BLaER1 (cell line): ENCODE measurements at regions not wholly inside any gene's neighbourhood (a gene's known extent, or its start where the extent isn't known, plus 50 kb on each side); places are given as distances from the start of the nearest gene placed in this dataset.

ENCODE experiments used
- H3K27ac ChIP-seq: shearing (Covaris generic); formaldehyde crosslinking; 2 replicates; pipeline ENCODE4 v1.8.1; 2022
- H3K27me3 ChIP-seq: shearing (Covaris generic); formaldehyde crosslinking; 2 replicates; pipeline ENCODE4 v1.8.1; 2022
- H3K36me3 ChIP-seq: shearing (Covaris generic); formaldehyde crosslinking; 2 replicates; pipeline ENCODE4 v1.8.1; 2022
- H3K4me1 ChIP-seq: shearing (Covaris generic); formaldehyde crosslinking; 2 replicates; pipeline ENCODE4 v1.8.1; 2022
- H3K4me2 ChIP-seq: shearing (Covaris generic); formaldehyde crosslinking; 2 replicates; pipeline ENCODE4 v1.8.1; 2022
- H3K4me3 ChIP-seq: shearing (Covaris generic); formaldehyde crosslinking; 2 replicates; pipeline ENCODE4 v1.8.1; 2022
- H3K9ac ChIP-seq: shearing (Covaris generic); formaldehyde crosslinking; 2 replicates; pipeline ENCODE4 v1.8.1; 2022
- H3K9me3 ChIP-seq: shearing (Covaris generic); formaldehyde crosslinking; 2 replicates; pipeline ENCODE4 v1.8.1; 2022
- H4K20me1 ChIP-seq: shearing (Covaris generic); formaldehyde crosslinking; 2 replicates; pipeline ENCODE4 v1.8.1; 2022
- Cebpa-rat ChIP-seq: shearing (Covaris generic); IDR thresholded peaks from 2 replicates; pipeline ENCODE4 v1.8.1; 2022

DNA sequence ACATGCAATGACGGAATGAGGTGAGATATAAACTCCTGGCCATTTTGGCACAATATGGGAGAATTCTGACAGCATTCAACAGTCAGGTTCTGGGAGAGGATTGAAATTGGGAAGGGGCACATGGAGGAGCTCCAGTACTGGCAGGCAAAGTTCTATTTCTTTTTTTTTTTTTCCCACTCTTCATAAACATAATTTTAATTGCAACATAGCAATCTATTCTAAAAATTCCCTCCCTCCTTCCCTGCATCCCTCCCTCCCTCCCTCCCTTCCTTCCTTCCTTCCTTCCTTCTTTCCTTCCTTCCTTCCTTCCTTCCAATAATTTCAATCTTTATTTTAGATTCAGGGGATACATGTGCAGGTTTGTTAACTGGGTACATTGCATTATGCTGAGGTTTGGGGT is 93.2 kb downstream of the PTCSC3 start:
- no peak overlapping the region for H3K9ac ChIP-seq
- H3K27me3 ChIP-seq: no peaks in the 10 kb centered on the region
- no peaks in the 10 kb centered on the region for H3K36me3 ChIP-seq
- no peak overlapping the region for H3K4me3 ChIP-seq
- TF ChIP-seq Cebpa-rat: no peak
- no peak overlapping the region for H3K27ac ChIP-seq
- H3K4me1 ChIP-seq: no peaks in the 10 kb centered on the region
- H4K20me1 ChIP-seq: no peaks in the 10 kb centered on the region
- H3K4me2 ChIP-seq: no peak overlapping the region
- no peaks in the 10 kb centered on the region for H3K9me3 ChIP-seq

DNA sequence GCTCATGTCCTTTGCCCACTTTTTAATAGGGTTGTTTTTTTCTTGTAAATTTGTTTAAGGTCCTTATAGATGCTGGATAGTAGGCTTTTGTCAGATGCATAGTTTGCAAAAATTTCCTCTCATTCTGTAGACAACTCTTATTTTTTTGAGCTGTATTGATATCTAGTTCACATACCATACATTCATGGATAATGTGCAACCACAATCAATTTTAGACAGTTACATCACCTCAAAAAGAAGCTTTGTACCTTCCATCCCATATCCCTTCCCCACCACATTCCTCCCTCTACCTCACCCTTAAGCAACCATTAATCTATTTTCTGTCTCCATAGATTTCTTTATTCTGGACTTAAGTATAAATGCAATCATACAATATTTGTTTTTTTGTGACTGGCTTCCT is 98.4 kb downstream of the PTCSC3 start:
- TF ChIP-seq Cebpa-rat: no peak
- Histone ChIP-seq H3K4me2 (no peak overlapping the region), H3K4me3 (no peak overlapping the region), H4K20me1 (no peaks in the 10 kb centered on the region), H3K27me3 (no peaks in the 10 kb centered on the region), H3K4me1 (peaks cover 14% of the 10 kb centered on the region), H3K9ac (no peak overlapping the region), H3K9me3 (no peaks in the 10 kb centered on the region), H3K36me3 (no peaks in the 10 kb centered on the region), H3K27ac (no peak overlapping the region)

DNA sequence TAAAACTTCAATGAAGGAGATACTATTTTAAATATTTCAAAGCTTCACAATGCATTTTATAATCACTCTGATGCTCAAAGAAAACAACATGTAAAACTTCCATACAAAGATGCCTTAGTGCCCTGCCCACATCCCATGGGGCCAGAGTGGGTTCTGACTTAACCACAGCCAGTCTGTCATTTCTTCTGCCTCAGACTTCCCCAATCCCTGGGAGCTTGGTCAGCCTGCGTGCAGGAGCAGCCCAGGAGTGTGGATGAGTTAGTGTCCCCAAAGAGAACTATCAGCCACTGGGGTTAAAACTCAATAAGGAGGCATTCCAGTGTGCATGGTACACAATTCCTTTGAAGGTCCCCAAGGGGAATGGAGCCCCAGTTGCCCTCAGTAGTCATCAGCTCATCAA is 100.3 kb downstream of the PTCSC3 start:
- Histone ChIP-seq H3K9ac (no peak overlapping the region), H3K4me2 (peak overlapping the region; percentile 33), H3K27ac (no peak overlapping the region), H4K20me1 (no peaks in the 10 kb centered on the region), H3K4me3 (no peak overlapping the region), H3K27me3 (no peaks in the 10 kb centered on the region), H3K36me3 (no peaks in the 10 kb centered on the region), H3K4me1 (peaks cover 14% of the 10 kb centered on the region), H3K9me3 (no peaks in the 10 kb centered on the region)
- no peak for TF ChIP-seq Cebpa-rat

DNA sequence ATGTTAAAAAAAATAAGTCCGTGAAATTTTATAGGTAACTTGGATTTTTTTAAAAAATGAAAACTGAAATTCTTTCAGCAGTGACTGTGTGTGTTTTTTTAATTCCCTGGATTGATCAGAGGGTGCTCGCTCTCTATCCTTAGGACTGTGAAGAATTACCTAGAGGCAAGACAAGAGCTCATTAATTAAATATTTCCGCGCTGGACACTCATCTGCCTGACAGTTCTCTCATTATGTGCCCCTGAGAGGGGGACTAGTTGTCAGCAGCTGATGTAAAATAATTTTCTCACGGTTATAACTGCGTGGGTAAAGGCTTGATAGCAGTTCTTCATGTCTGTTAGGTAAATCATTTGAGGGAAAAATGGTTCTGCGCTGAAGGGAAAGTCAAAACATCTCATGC is 101.3 kb downstream of the PTCSC3 start:
- Histone ChIP-seq H3K4me2 (no peak overlapping the region), H3K4me3 (no peak overlapping the region), H3K27ac (no peak overlapping the region), H3K9ac (no peak overlapping the region), H3K27me3 (no peaks in the 10 kb centered on the region), H3K36me3 (no peaks in the 10 kb centered on the region), H4K20me1 (no peaks in the 10 kb centered on the region), H3K9me3 (no peaks in the 10 kb centered on the region), H3K4me1 (peaks cover 14% of the 10 kb centered on the region)
- no peak for TF ChIP-seq Cebpa-rat

DNA sequence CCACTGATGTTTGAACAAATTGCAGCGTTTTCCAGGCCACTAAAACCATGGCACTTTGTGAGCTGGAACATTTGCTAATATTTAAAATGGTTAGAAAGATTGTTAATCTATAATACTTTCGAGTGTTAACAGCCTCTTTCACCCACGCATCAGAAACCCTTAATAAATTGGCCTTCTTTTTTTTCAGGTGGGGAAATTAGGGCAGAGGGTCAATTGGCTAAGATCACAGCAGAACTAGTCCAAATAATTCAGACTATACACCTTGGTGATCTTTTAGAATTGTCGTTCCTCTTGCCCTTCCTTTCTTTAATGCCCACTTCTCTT is 105.8 kb downstream of the PTCSC3 start:
- Histone ChIP-seq H3K27me3 (no peaks in the 10 kb centered on the region), H3K9ac (no peak overlapping the region), H3K4me1 (peaks cover 31% of the 10 kb centered on the region), H3K4me3 (no peak overlapping the region), H3K4me2 (no peak overlapping the region), H3K9me3 (no peaks in the 10 kb centered on the region), H3K36me3 (no peaks in the 10 kb centered on the region), H3K27ac (no peak overlapping the region), H4K20me1 (no peaks in the 10 kb centered on the region)
- no peak for TF ChIP-seq Cebpa-rat

DNA sequence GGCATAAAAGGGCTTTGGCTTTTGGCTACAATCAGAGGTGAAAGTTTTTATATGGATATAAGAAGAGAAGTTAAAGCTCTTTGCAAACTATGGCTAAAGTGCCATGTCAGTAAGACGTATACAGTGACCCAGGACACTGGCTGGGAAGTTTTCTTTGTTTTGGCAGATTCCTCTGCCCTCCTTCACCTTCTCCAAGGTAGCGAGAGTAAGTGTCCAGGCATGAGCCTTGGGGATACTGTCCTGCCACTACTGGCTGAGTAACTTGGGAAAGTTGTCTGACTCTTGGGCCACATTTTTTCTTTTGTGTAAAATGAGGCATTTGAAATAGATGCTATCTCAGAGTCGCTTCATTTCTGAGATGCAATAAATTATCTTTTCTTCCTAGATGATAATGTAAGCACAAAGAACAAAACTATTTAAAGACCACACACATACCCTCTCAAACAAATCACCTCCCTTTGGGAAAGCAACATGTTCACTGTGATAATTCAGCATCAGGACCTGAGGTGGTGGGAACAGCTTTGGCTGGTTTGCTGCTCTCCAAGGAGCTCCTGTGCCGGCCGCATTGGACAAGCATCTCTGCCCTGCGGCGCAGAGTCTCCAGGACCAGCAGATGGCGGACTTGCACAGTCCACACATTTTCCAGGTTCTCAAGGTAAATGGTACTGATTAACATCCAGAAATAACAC is 106.3 kb downstream of the PTCSC3 start:
- Histone ChIP-seq H3K9ac (no peak overlapping the region), H4K20me1 (no peaks in the 10 kb centered on the region), H3K36me3 (no peaks in the 10 kb centered on the region), H3K9me3 (no peaks in the 10 kb centered on the region), H3K4me1 (peaks cover 26% of the 10 kb centered on the region), H3K4me3 (no peak overlapping the region), H3K27ac (no peak overlapping the region), H3K27me3 (no peaks in the 10 kb centered on the region), H3K4me2 (no peak overlapping the region)
- no peak for TF ChIP-seq Cebpa-rat

DNA sequence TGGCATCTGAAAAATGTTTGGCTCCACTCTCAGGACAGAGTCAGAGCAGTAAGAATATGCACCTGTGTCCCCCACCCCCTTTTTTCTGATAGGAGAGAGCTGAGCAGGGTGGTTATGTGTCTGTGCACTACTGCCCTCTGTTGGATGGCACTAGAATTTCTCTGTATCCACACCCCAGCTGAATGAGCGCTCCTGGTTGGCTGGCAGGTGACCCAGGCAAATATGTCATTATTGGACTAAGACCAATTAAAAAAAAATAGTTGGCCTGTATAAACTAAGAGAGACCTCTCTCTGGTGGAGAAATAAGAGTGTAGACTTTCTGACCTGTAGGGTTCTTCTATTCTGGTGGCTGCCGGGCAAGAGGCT is 107.0 kb downstream of the PTCSC3 start:
- H3K36me3 ChIP-seq: no peaks in the 10 kb centered on the region
- H3K4me2 ChIP-seq: no peak overlapping the region
- H3K4me3 ChIP-seq: no peak overlapping the region
- H3K27me3 ChIP-seq: no peaks in the 10 kb centered on the region
- no peak overlapping the region for H3K9ac ChIP-seq
- no peaks in the 10 kb centered on the region for H3K9me3 ChIP-seq
- no peak for TF ChIP-seq Cebpa-rat
- H3K4me1 ChIP-seq: peaks cover 26% of the 10 kb centered on the region
- no peaks in the 10 kb centered on the region for H4K20me1 ChIP-seq
- H3K27ac ChIP-seq: no peak overlapping the region

DNA sequence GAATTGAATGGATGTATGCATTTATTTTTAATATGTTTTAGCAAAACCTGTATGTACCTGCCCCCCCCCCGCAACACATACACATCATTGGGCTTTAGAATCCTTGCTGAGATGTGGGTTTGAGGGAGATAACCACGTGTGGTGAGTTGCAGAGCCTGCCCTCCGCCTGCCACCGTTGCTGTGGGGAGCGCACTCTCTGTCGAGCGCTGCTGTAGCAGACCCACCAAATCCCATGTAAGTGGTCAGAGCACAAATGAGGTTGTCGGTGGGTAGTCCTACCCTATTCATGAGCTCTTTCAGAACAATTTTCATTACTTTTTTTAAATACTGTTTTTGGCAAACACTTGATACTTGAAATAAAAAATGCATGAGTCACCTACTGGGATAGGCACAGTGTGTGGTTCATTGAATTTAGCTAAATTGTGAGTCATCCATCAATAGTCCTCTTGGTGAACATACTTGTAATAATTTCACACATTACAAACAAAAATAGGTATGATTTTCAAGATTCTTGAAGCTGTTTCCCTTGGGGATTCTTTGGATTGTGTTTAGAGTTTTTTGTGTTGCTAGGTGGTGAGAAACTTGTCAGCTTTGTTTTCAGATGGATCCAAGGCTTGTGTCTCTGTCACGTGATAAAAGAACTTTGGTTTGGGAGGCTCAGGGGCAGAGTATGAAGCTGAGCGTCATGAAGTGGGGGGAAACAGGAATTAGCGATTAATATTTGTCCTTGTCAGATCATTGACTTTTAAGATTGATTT is 107.6 kb downstream of the PTCSC3 start:
- no peaks in the 10 kb centered on the region for H3K36me3 ChIP-seq
- H3K27me3 ChIP-seq: no peaks in the 10 kb centered on the region
- no peaks in the 10 kb centered on the region for H3K9me3 ChIP-seq
- no peak overlapping the region for H3K27ac ChIP-seq
- H4K20me1 ChIP-seq: no peaks in the 10 kb centered on the region
- no peak for TF ChIP-seq Cebpa-rat
- no peak overlapping the region for H3K9ac ChIP-seq
- no peak overlapping the region for H3K4me3 ChIP-seq
- H3K4me1 ChIP-seq: peaks cover 26% of the 10 kb centered on the region
- H3K4me2 ChIP-seq: no peak overlapping the region

DNA sequence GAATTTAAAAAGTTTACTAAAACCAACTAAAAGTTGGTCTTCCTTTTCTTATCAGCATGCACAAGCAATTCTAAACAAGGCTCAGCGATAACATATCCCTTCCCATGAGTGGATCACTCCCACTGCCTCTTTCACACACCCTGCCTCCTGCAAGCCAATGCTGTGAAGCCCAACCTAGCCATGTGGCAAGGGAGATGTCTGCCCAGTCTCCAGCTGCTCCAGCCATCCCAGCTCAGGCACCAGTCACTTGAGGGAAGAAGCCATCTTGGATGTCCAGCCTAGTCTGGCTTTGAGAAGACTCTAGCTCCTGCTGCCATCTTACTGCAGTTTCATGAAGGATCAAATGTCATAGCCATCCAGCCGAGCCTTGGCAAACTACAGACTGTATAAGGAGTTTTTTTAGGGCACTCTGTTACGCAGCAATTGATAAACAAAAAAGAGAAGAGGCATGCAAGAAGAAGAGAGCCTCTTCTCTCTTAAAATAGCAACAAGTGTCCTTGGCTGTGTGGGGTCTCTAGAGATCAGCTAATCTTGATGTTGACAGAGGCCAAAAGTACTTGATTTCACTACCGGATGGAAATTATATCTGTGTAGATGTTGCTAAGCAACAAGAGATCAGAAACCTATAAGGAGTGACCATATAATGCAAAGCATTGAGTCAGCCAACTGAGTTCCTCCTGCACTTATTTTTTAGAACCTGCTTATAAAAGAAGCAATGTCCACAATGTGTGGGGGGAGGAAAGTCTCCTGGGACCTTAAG is 108.9 kb downstream of the PTCSC3 start:
- Histone ChIP-seq H3K4me3 (no peak overlapping the region), H3K36me3 (no peaks in the 10 kb centered on the region), H3K4me1 (peaks cover 26% of the 10 kb centered on the region), H3K4me2 (peak overlapping the region; percentile 56), H3K9ac (no peak overlapping the region), H3K27ac (no peak overlapping the region), H3K9me3 (no peaks in the 10 kb centered on the region), H3K27me3 (no peaks in the 10 kb centered on the region), H4K20me1 (no peaks in the 10 kb centered on the region)
- no peak for TF ChIP-seq Cebpa-rat

DNA sequence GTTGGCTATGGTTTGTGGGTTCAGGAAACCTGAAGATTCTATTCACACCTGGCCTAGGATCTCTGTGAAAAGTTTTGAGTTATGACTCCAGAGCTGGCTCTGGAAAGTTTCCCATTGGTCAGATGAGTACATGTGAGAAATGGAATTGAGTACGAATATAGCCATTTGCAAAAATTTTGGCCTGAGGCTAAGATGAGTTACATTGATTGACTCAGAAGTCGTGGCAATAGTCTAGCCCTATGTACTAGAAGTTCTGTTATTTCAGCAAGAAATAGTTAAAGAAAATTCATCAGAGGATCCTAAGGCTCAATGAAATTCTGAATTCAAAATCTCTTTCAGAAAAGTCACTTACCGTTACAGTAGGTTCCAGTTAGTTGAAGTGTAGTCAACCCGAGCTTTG is 109.9 kb downstream of the PTCSC3 start:
- Histone ChIP-seq H3K9ac (no peak overlapping the region), H3K27me3 (no peaks in the 10 kb centered on the region), H3K4me3 (no peak overlapping the region), H3K9me3 (no peaks in the 10 kb centered on the region), H4K20me1 (no peaks in the 10 kb centered on the region), H3K36me3 (no peaks in the 10 kb centered on the region), H3K4me2 (no peak overlapping the region), H3K27ac (no peak overlapping the region), H3K4me1 (peaks cover 26% of the 10 kb centered on the region)
- no peak for TF ChIP-seq Cebpa-rat
